CD4-positive, CD25-positive, alpha-beta regulatory T cell (primary cell): ENCODE measurements at regions not wholly inside any gene's neighbourhood (a gene's known extent, or its start where the extent isn't known, plus 50 kb on each side); places are given as distances from the start of the nearest gene placed in this dataset.
"Not testable (repeated sequence)": the region's sequence is repeated elsewhere in the genome, so short reads cannot be mapped to it uniquely, and the experiment has no call there.

Experiments used
- ATAC-seq, 2 donors: fragments of 150-1000 bp; cut with Tn5 transposase; one replicate each; pipeline ENCODE4 v1.10.0; 2021; ENCODE audit warnings: low read depth in 2 of 2, moderate number of reproducible peaks in 2 of 2, moderate library complexity in 1 of 2
- DNase-seq, 3 donors: peaks; one replicate each; pipeline versions ENCODE4 v3.0.0 to v3.0.0-alpha.2; 2012 to 2022; ENCODE audit warnings: mixed read lengths in 1 of 3
- H3K27ac ChIP-seq: one replicate; pipeline ENCODE4 v1.7.0; 2013; ENCODE audit warnings: mild to moderate bottlenecking, low read length; ENCODE audit not compliant: insufficient read depth, poor library complexity, severe bottlenecking
- H3K27me3 ChIP-seq: one replicate; pipeline ENCODE4 v1.7.0; 2013; ENCODE audit warnings: low read length; ENCODE audit not compliant: control insufficient read depth, insufficient read depth
- H3K36me3 ChIP-seq: one replicate; pipeline ENCODE4 v1.7.0; 2013; ENCODE audit warnings: mild to moderate bottlenecking, low read length, moderate library complexity; ENCODE audit not compliant: control insufficient read depth, insufficient read depth
- H3K4me1 ChIP-seq: 2 replicates; pipeline ENCODE4 v1.7.0; 2013; ENCODE audit warnings: mild to moderate bottlenecking, low read length; ENCODE audit not compliant: insufficient read depth, control insufficient read depth, poor library complexity, severe bottlenecking
- H3K4me3 ChIP-seq: one replicate; pipeline ENCODE4 v1.7.0; 2013; ENCODE audit warnings: low read depth, mild to moderate bottlenecking, low read length, moderate library complexity
- H3K9me3 ChIP-seq, 2 experiments: 1 replicate in 1 of 2; 2 replicates in 1 of 2; pipeline ENCODE4 v1.7.0; 2013; ENCODE audit warnings: low read length in 2 of 2, mild to moderate bottlenecking in 1 of 2, moderate library complexity in 1 of 2; ENCODE audit not compliant: control insufficient read depth in 2 of 2
- H3K27ac Mint-ChIP-seq, 3 donors: one replicate each; pipeline ENCODE4 v1.8.0; 2020 to 2022; ENCODE audit warnings: mild to moderate bottlenecking in 3 of 3, mixed read lengths in 3 of 3, moderate library complexity in 2 of 3
- H3K27me3 Mint-ChIP-seq: one replicate; pipeline ENCODE4 v1.8.0; 2022; ENCODE audit warnings: mild to moderate bottlenecking, mixed read lengths
- H3K36me3 Mint-ChIP-seq: one replicate; pipeline ENCODE4 v1.8.0; 2020; ENCODE audit warnings: mixed read lengths
- H3K4me1 Mint-ChIP-seq, 4 donors: one replicate each; pipeline ENCODE4 v1.8.0; 2020 to 2022; ENCODE audit warnings: mixed read lengths in 4 of 4, mild to moderate bottlenecking in 1 of 4
- H3K4me3 Mint-ChIP-seq, 4 donors: one replicate each; pipeline ENCODE4 v1.8.0; 2020 to 2022; ENCODE audit warnings: mild to moderate bottlenecking in 4 of 4, mixed read lengths in 4 of 4, moderate library complexity in 3 of 4
- H3K9me3 Mint-ChIP-seq, 7 donors: one replicate each; pipeline ENCODE4 v1.8.0; 2020 to 2022; ENCODE audit warnings: mixed read lengths in 7 of 7, mild to moderate bottlenecking in 3 of 7, moderate library complexity in 2 of 7

DNA sequence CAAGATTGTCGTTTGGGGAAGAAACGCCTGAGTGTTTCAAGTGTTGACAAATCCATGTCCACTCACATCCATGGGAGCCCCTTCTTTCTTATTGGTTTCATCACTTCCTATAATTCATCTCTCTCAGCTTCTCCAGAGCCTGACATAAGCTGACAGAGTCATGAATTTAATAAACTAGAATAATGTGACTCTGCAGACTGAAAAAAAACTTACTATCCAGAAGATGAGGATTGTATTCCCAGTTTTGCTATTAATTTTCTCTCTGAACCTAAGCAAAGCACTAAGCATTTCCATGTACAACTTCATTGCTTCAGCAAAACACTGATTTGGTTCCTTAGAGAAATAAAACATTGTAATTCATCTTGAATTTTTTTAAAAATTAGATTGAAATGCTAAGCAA is 691.8 kb downstream of the MTRR start:
- Histone ChIP-seq H3K9me3 (no peaks in the 10 kb centered on the region), H3K27ac (no peak overlapping the region), H3K36me3 (no peaks in the 10 kb centered on the region), H3K4me3 (no peak overlapping the region), H3K27me3 (no peaks in the 10 kb centered on the region), H3K4me1 (no peaks in the 10 kb centered on the region)
- H3K9me3 Mint-ChIP-seq = peaks cover 0 to 9% (median 3%) of the 10 kb centered on the region in 7 donors
- H3K36me3 Mint-ChIP-seq = no peaks in the 10 kb centered on the region
- H3K4me3 Mint-ChIP-seq = no peak overlapping the region
- ATAC-seq (no peak), DNase-seq (no peak)
- H3K27me3 Mint-ChIP-seq = no peaks in the 10 kb centered on the region
- no peak overlapping the region for H3K27ac Mint-ChIP-seq
- H3K4me1 Mint-ChIP-seq = no peaks in the 10 kb centered on the region

- H3K4me3 ChIP-seq = no peak overlapping the region
- H3K4me1 ChIP-seq = no peaks in the 10 kb centered on the region
- DNase-seq (no peak), ATAC-seq (no peak)
- H3K36me3 ChIP-seq = no peaks in the 10 kb centered on the region
- no peak overlapping the region for H3K27ac ChIP-seq
- H3K9me3 Mint-ChIP-seq = peaks cover 0 to 9% (median 3%) of the 10 kb centered on the region in 7 donors
- H3K27ac Mint-ChIP-seq = no peak overlapping the region
- no peaks in the 10 kb centered on the region for H3K27me3 ChIP-seq
- H3K36me3 Mint-ChIP-seq = no peaks in the 10 kb centered on the region
- H3K27me3 Mint-ChIP-seq = no peaks in the 10 kb centered on the region
- H3K9me3 ChIP-seq = no peaks in the 10 kb centered on the region
- no peaks in the 10 kb centered on the region for H3K4me1 Mint-ChIP-seq
- H3K4me3 Mint-ChIP-seq = no peak overlapping the region
These were observed 692.4 kb downstream of the MTRR start for GRCh38 chr5:8561224-8561840.

GRCh38 chr5:8561854-8562253 is 692.9 kb downstream of the MTRR start:
- Histone ChIP-seq H3K9me3 (no peaks in the 10 kb centered on the region), H3K36me3 (no peaks in the 10 kb centered on the region), H3K27me3 (no peaks in the 10 kb centered on the region), H3K4me3 (no peak overlapping the region), H3K27ac (no peak overlapping the region), H3K4me1 (no peaks in the 10 kb centered on the region)
- no peaks in the 10 kb centered on the region for H3K36me3 Mint-ChIP-seq
- H3K4me1 Mint-ChIP-seq = no peaks in the 10 kb centered on the region
- no peaks in the 10 kb centered on the region for H3K27me3 Mint-ChIP-seq
- no peak for DNase-seq
- H3K9me3 Mint-ChIP-seq = peaks cover 0 to 9% (median 3%) of the 10 kb centered on the region in 7 donors
- no peak for ATAC-seq
- no peak overlapping the region for H3K4me3 Mint-ChIP-seq
- no peak overlapping the region for H3K27ac Mint-ChIP-seq

DNA sequence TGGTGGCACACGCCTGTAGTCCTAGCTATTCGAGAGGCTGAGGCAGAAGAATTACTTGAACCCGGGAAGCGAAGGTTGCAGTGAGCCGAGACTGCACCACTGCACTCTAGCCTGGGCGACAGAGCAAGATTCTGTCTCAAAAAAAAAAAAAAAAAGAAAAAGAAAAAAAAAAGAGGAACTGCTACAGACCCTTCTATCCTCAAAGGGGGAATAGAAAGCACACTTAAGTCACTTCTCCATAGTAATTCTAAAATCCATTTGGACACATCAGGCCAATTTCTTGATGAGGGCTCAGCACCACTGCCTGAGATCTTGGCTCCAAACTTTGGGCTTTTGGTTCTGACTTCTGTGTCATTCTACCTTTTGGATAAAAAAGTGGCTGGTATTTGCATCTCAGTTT is 694.6 kb downstream of the MTRR start:
- H3K27me3 ChIP-seq, H3K36me3 Mint-ChIP-seq, ATAC-seq, H3K9me3 ChIP-seq, H3K4me1 ChIP-seq, DNase-seq, H3K27ac ChIP-seq, H3K36me3 ChIP-seq, H3K27ac Mint-ChIP-seq, H3K9me3 Mint-ChIP-seq, H3K4me1 Mint-ChIP-seq, H3K4me3 Mint-ChIP-seq, H3K4me3 ChIP-seq, H3K27me3 Mint-ChIP-seq: not testable (repeated sequence)

DNA sequence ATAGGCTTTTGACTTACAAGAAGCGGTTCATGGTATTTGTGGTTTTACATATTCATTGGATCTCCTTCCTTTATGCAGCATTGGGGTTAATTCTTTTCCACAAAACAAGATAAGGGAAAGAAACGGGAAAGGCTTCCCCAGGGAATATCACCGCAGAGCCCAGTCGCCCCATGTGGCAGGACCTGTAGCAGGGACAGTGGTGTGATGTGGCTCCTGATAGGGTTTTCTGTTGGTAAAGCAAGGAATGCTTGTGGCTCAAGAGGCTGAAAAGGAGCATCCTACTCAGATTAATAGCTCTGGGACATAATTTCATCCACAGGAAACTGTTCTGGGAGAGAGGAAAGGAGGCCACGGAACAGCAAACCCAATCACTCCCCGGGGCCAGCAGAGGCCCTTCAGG is 699.9 kb downstream of the MTRR start:
- no peak overlapping the region for H3K4me3 ChIP-seq
- Mint-ChIP-seq H3K4me1 (no peaks in the 10 kb centered on the region), H3K4me3 (no peak overlapping the region), H3K27me3 (no peaks in the 10 kb centered on the region), H3K9me3 (peaks cover 0 to 6% (median 1%) of the 10 kb centered on the region in 7 donors), H3K27ac (no peak overlapping the region), H3K36me3 (no peaks in the 10 kb centered on the region)
- no peaks in the 10 kb centered on the region for H3K36me3 ChIP-seq
- no peak for DNase-seq
- ATAC-seq = no peak
- H3K9me3 ChIP-seq = no peaks in the 10 kb centered on the region
- no peaks in the 10 kb centered on the region for H3K27me3 ChIP-seq
- H3K27ac ChIP-seq = no peak overlapping the region
- no peaks in the 10 kb centered on the region for H3K4me1 ChIP-seq

GRCh38 chr5:8570528-8570927 is 701.6 kb downstream of the MTRR start:
- Mint-ChIP-seq H3K4me3 (no peak overlapping the region), H3K4me1 (no peaks in the 10 kb centered on the region), H3K36me3 (no peaks in the 10 kb centered on the region), H3K9me3 (peaks cover 0 to 8% (median 1%) of the 10 kb centered on the region in 7 donors), H3K27me3 (no peaks in the 10 kb centered on the region), H3K27ac (no peak overlapping the region)
- no peaks in the 10 kb centered on the region for H3K36me3 ChIP-seq
- no peak for ATAC-seq
- H3K4me3 ChIP-seq = no peak overlapping the region
- H3K27ac ChIP-seq = no peak overlapping the region
- H3K27me3 ChIP-seq = no peaks in the 10 kb centered on the region
- no peak for DNase-seq
- no peaks in the 10 kb centered on the region for H3K4me1 ChIP-seq
- no peaks in the 10 kb centered on the region for H3K9me3 ChIP-seq

DNA sequence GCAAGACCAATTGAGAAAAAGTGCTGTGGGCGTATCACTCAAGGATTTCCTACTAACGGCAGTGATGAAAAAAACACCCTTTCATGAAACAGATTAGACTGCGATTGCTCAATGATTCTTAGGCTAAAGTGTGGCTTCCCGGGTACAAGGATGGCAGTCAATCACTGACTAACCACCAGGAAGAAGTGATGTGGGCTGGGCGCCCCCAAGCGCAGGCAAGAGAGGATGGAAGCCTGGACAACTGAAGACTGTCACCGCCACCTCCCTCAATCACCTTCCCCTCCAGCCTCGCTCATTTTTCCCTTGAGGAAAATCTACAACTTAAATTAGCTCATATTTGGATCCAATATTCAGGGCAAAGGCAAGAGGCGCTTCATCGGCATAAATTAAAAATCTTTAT is 707.2 kb downstream of the MTRR start:
- Histone ChIP-seq H3K27me3 (no peaks in the 10 kb centered on the region), H3K27ac (no peak overlapping the region), H3K36me3 (no peaks in the 10 kb centered on the region), H3K4me3 (no peak overlapping the region), H3K9me3 (no peaks in the 10 kb centered on the region), H3K4me1 (no peaks in the 10 kb centered on the region)
- no peak for DNase-seq
- no peak for ATAC-seq
- Mint-ChIP-seq H3K9me3 (peaks cover 1 to 12% (median 5%) of the 10 kb centered on the region in 7 donors), H3K27me3 (no peaks in the 10 kb centered on the region), H3K4me3 (no peak overlapping the region), H3K27ac (no peak overlapping the region), H3K4me1 (peaks cover 0 to 4% (median 0%) of the 10 kb centered on the region in 4 donors), H3K36me3 (no peaks in the 10 kb centered on the region)

- Histone ChIP-seq H3K36me3 (no peaks in the 10 kb centered on the region), H3K27ac (no peak overlapping the region), H3K4me3 (no peak overlapping the region), H3K27me3 (no peaks in the 10 kb centered on the region), H3K9me3 (peaks cover 0 to 1% of the 10 kb centered on the region in 2 experiments), H3K4me1 (no peaks in the 10 kb centered on the region)
- Mint-ChIP-seq H3K9me3 (peaks cover 3 to 12% (median 5%) of the 10 kb centered on the region in 7 donors), H3K36me3 (no peaks in the 10 kb centered on the region), H3K27ac (no peak overlapping the region), H3K4me1 (peaks cover 0 to 4% (median 0%) of the 10 kb centered on the region in 4 donors), H3K4me3 (no peak overlapping the region), H3K27me3 (no peaks in the 10 kb centered on the region)
- ATAC-seq = no peak
- DNase-seq = no peak
These were observed 708.8 kb downstream of the MTRR start for GRCh38 chr5:8577792-8578191.
